NCI-H146 treated with DMSO at 0.1 percent for 48 hours (cell line): ENCODE measurements at regions not wholly inside any gene's neighbourhood (a gene's known extent, or its start where the extent isn't known, plus 50 kb on each side); places are given as distances from the start of the nearest gene placed in this dataset.
"Not testable (repeated sequence)": the region's sequence is repeated elsewhere in the genome, so short reads cannot be mapped to it uniquely, and the experiment has no call there.

Experiments used
- DNase-seq: peaks from one replicate; lab custom pipeline; 2025; ENCODE audit not compliant: unreplicated experiment; lab: John Stamatoyannopoulos, UW

DNA sequence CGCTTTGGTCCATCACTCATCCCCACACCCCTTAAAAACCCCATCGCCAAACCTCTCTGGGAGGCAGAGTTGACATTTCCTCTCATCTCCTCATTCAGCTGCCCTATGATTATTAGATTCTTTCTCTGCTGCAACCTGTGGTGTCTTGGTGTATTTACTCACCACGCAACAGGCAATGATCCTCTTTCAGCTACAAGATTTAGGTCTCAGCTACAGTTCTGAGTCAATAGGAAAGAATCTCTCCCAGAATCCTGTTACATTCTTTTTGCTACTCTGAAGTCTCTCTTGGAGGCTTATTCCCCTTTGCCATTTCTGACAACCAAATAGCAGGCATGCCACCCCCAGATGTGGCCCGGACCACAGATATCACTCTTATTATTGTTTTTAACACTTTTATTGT, 468.3 kb upstream of the GYPC start:
- no peak for DNase-seq

GRCh38 chr2:126189527-126189926, 466.4 kb upstream of the GYPC start:
- no peak for DNase-seq

- no peak for DNase-seq
Measured at GRCh38 chr2:126200538-126200937, 455.4 kb upstream of the GYPC start.

GRCh38 chr2:126208266-126208665, 447.7 kb upstream of the GYPC start:
- no peak for DNase-seq

GRCh38 chr2:126212735-126213134, 443.2 kb upstream of the GYPC start:
- no peak for DNase-seq

GRCh38 chr2:126219081-126219480, 436.9 kb upstream of the GYPC start:
- no peak for DNase-seq

DNA sequence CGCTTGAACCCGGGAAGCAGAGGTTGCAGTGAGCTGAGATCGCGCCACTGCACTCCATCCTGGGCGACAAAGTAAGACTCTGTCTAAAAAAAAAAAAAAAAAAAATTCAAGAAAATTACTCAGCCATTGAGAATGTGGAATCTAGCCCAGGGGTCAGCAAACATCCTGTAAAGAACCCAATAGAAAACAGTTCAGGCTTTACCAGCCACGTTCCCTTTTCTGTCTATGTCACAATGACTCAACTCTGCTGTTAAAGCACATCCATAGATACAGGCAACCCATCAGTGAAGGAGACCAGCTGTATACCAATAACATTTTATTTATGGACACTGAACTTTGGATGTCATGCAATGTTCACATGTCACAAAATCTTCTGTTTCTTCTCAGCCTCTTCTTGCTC, 435.6 kb upstream of the GYPC start:
- DNase-seq = no peak

- DNase-seq = no peak
Measured at GRCh38 chr2:126221506-126221905, 434.5 kb upstream of the GYPC start.

- DNase-seq = no peak
Measured at GRCh38 chr2:126222278-126222677, 433.7 kb upstream of the GYPC start.

- no peak for DNase-seq
Measured at GRCh38 chr2:126224776-126225175, 431.2 kb upstream of the GYPC start.

DNA sequence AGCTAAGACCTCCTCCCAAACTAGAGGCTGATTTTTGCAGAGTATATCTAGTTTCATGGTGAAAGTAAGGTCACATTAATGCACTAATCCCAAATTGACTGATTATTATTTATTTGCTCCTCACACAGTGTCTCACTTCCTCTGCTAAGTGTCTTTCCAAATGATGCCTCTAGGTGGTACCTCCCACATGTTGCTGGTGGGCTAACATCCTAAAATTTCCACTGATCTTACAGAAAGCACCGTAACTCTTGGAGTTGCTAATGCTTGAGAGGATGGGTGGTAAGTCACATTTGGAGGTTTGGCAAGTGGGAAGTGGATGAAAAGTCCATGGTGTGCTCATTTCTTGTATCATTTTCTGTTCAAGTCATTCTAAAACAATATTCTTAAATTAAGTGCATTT, 428.7 kb upstream of the GYPC start:
- no peak for DNase-seq

- no peak for DNase-seq
Measured at GRCh38 chr2:126228531-126228930, 427.4 kb upstream of the GYPC start.

- no peak for DNase-seq
Measured at GRCh38 chr2:126238251-126238650, 417.7 kb upstream of the GYPC start.

- no peak for DNase-seq
Measured at GRCh38 chr2:126239320-126239955, 416.5 kb upstream of the GYPC start.

DNA sequence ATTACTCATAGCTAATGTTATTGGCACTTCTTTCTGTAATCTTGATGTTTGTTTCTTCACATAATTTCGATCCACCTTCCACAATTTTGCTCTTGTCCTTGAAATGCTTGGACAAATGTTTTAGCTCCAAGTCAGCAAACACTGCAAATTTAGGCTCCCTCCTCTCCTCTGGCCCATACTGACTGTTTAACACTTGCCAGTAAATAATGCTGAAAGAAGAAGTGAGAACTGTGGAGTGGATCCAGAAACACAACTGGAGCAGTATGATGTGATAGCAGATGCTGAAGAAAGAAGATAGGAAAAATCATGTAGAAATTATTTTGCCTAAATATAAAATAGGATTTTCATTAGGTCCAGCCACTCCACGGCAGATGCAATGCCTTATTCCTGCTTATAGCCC, 415.0 kb upstream of the GYPC start:
- no peak for DNase-seq

GRCh38 chr2:126241411-126241810, 414.5 kb upstream of the GYPC start:
- no peak for DNase-seq

GRCh38 chr2:126244937-126245336, 411.0 kb upstream of the GYPC start:
- no peak for DNase-seq

GRCh38 chr2:126253669-126254068, 402.3 kb upstream of the GYPC start:
- no peak for DNase-seq

- DNase-seq = no peak
Measured at GRCh38 chr2:126264625-126265024, 391.3 kb upstream of the GYPC start.

- DNase-seq = no peak
Measured at GRCh38 chr2:126269911-126270310, 386.0 kb upstream of the GYPC start.

DNA sequence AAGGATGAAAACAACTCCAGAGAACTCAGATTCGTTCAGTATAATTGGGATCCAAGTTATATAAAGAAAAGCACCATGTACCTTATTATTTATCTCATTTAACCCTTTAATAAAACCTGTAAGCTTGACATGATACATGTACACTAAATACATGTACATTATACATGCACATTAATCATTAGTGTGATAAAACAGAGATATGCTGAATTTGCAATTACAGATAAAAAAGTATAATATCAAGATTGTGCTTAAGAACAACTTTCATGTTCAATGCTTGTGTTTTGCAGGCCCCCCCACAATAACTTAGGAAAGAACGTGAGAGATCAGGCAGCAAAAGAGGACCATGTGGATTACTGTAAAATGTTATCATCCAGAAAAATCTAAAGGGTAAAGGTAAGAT, 385.4 kb upstream of the GYPC start:
- DNase-seq = no peak

DNA sequence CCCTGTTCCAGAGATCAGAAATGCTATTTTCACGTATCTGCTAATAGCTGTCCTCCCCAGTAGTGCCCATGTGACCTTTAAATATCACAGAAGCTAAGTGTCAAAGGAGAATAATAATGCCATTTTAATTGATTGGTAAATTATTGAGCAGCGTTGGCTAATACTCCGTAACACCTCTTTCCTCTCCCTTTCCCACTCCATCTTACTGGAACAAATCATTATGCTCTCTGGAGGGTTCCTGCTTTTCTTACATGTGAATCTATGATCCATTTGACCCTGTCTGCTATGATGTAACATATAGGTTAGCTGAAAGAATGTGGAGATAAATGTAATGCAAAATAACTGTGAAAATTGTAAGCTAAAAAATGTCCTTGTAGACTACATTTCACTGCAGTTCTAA, 383.6 kb upstream of the GYPC start:
- DNase-seq = no peak

DNA sequence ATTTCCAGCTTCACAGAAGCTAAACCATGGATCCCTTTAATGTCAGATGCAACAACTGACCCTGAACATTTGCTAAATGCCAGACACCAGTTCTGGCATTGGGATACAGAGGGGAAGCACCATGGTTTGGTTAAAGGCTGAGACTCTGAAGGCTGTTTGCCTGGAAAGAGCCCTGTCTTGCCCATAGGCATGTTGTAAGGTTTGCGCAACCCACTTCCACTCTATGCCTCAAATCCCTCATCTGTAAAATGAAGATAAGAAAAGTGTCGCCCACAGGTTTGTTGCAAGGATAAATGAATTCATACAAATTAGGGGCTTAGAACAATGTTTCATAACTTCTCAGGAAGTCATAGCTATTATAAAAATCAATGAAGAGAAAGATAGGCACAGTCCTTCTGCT, 380.9 kb upstream of the GYPC start:
- no peak for DNase-seq

DNA sequence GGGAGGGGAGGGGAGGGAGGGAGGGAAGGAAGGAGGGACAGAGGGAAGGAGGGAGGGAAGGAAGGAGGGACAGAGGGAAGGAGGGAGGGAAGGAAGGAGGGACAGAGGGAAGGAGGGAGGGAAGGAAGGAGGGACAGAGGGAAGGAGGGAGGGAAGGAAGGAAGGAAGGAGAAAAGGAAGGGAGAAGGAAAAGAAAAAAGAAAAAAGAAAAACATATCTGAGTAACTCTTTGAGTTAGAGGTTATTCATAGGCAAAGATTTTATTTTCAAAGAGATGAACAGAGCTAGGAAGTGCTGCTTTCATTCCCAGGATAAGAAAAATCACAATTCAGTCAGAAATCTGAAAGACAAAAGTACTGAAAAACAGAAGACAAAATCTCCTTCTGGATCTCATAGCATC, 379.7 kb upstream of the GYPC start:
- DNase-seq = not testable (repeated sequence)
